Upper lobe of left lung (tissue), 4 donors: ENCODE measurements at regions not wholly inside any gene's neighbourhood (a gene's known extent, or its start where the extent isn't known, plus 50 kb on each side); places are given as distances from the start of the nearest gene placed in this dataset.

Experiments
- EP300 ChIP-seq, 4 donors: sonication (generic); formaldehyde crosslinking; IDR thresholded peaks; one replicate each; pipeline ENCODE4 v1.5.1; 2017; ENCODE audit warnings: antibody characterized with exemption in 4 of 4, control low read depth in 2 of 4
- POLR2A ChIP-seq, 4 donors: fragments of 450-650 bp; IDR thresholded peaks; one replicate each; pipeline ENCODE4 v1.5.1; 2016 to 2017; ENCODE audit warnings: antibody characterized with exemption in 4 of 4, mild to moderate bottlenecking in 2 of 4
- POLR2AphosphoS5 ChIP-seq, 2 donors: sonication (generic); formaldehyde crosslinking; IDR thresholded peaks; one replicate each; pipeline ENCODE4 v1.5.1; 2017; ENCODE audit warnings: antibody characterized with exemption in 2 of 2
- TF ChIP-seq, protein P1 (sequence below), 6 experiments: fragments of 450-650 bp in 4 of 6; fragments of 200-600 bp in 2 of 6; sonication (generic) in 2 of 6; IDR thresholded peaks; one replicate each; pipeline ENCODE4 v1.5.1; 2016 to 2019; ENCODE audit warnings: antibody characterized with exemption in 6 of 6

DNA sequence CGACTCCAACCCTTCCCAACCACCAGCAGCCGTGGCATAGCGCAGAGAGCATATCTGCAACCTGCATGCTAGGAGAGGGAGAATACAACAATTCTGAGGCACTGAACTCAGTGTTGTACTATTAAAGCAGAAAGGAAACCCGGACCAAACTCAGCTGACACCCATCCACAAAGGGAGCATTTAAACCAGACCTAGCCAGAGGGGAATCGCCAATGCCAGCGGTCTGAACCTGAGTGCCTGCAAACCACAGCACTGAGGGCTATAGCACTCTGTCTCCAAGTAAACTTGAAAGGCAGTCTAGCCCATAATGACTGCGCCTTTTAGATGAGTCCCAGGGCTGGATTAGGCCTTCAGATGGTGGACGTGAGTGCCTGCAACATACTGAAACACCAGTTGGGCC is 494.4 kb upstream of the PTPRD start:
- TF ChIP-seq POLR2AphosphoS5 (IDR thresholded peaks at IDR 0.05) (no peak), EP300 (IDR thresholded peaks at IDR 0.05) (no peak), POLR2A (IDR thresholded peaks at IDR 0.05) (no peak)
- TF ChIP-seq, protein P1, sequence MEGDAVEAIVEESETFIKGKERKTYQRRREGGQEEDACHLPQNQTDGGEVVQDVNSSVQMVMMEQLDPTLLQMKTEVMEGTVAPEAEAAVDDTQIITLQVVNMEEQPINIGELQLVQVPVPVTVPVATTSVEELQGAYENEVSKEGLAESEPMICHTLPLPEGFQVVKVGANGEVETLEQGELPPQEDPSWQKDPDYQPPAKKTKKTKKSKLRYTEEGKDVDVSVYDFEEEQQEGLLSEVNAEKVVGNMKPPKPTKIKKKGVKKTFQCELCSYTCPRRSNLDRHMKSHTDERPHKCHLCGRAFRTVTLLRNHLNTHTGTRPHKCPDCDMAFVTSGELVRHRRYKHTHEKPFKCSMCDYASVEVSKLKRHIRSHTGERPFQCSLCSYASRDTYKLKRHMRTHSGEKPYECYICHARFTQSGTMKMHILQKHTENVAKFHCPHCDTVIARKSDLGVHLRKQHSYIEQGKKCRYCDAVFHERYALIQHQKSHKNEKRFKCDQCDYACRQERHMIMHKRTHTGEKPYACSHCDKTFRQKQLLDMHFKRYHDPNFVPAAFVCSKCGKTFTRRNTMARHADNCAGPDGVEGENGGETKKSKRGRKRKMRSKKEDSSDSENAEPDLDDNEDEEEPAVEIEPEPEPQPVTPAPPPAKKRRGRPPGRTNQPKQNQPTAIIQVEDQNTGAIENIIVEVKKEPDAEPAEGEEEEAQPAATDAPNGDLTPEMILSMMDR (IDR thresholded peaks at IDR 0.05): no peak
